IPS DF 19.7 (cell line): ENCODE measurements at regions not wholly inside any gene's neighbourhood (a gene's known extent, or its start where the extent isn't known, plus 50 kb on each side); places are given as distances from the start of the nearest gene placed in this dataset.

Experiments used
- DNase-seq: peaks from one replicate; pipeline ENCODE4 v3.0.0-alpha.2; 2013; ENCODE audit warnings: low read depth, low spot score

DNA sequence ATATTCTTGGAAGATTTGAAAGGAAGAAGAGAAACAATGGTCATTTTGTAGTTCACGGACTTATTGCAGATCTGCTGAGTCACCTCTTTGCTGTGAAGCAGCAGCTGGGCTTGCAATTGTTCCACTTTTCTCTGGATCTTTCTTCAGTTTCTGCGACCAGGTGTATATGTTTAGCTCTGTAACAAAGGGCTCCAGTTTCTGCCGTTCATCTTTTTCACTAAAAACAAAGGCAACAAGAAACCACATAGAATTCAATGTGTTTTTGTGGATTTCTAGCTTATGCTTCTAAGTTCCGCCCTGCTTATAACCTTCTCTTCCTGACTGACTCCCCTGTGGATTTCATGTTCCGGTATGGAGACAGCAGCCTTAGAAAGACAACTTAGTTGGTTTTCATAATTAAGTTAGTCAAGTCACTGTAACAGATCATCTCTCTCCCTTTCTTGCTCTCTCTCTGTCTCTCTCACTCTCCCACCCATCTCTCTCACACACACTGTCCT, 121.6 kb upstream of the EPHA5 start:
- no peak for DNase-seq

DNA sequence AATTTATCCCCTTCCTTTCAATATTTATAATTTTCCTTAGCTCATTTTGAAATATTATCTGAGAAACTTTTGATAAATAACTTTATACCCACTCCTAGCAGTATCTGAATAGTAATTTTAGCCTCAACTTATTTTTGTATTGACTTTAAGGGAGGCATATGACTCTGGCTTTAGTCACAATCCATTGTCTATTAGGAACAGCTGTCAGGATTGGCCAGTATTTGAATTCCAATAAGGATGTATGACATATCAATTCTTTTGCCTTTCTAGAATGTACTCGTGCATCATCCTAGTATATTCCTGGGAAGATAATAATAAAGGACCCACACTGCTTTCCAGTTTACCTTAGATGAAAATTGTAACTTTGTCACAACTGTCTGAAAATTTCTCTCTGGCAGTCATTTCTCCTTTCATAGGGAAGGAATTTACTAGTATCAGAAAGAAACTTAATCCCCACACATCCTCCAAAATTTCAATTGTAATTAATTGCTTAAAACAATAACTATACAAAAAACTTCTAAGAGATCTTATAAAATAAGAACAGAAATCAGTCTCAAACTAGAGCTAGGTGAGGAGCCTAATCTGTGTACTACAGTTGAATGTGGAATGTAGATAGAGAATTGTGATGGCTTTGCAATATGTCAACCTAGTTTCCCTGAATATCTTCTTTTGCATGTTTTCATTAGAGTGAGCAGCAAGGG, 121.0 kb upstream of the EPHA5 start:
- DNase-seq, result no peak

DNA sequence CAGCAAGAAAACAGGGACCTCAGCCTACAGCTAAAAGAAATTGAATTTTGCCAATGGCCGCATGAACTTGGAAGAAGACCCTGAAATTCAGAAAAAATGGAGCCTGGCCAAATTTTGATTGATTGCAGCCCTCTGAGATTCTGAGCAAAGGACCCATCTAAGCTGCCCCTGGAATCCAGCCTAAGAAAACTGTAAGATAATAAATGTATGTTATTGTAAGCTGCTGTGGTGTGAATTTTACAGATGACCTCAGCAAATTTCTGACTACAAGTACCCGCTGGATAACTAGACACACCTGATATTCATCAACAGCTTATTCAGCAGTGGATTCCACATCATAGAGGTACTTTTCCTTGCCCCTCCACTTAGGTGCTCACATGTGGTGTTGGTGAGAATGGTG, 119.5 kb upstream of the EPHA5 start:
- DNase-seq, result no peak

DNA sequence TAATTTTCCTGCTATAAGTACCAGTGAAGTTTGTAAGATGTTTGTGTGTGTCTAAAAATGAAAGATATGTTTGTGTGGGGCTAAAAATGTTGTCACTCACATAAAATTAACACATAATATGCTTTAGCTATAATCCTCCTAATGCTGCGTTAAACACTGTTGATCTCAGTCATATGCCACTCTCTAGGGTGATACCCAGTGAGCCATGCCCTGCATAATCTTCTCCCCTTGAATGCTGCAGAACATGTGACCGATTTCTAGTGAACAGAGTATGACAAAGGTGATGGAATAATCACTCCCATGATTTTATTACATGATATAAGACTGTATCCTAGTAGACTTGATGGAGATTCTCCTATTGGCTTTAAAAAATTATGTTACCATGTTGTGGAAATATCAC, 119.1 kb upstream of the EPHA5 start:
- DNase-seq, result no peak

DNA sequence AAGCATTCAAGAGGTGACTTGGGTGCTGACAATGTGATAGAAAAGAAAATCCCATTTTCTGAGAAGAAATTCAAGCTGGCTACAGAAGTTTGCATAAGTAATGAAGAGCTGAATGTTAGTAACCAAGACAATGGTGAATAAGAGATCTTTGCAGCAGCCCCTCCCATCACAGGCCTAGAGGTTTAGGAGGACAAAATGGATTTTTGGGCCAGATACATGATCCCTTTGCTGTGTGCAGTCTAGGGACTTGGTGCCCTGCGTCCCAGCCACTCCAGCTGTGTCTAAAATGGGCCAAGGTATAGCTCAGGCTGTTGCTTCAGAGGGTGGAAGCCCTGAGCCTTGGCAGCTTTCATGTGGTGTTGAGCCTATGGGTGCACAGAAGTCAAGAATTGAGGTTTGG, 107.0 kb upstream of the EPHA5 start:
- no peak for DNase-seq

DNA sequence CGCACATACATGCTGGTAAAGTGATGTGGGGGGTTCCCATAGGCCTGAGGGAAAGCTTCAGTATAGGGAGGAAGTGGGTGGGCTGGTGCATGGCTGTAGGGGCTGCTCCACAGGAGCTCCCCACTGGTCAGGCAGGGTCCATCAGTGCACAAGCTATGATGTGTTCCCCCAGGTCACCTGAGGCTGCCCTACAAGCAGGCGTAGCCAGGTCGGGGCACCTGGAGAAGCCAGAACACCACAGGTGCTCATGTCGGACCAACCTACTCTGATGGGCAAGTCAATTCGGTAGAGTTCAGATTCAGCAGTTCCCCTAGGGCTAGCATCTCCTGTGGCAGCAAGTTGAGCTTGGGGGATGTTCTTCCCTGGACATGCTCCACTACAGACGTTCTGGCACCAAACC, 103.3 kb upstream of the EPHA5 start:
- DNase-seq, result no peak

DNA sequence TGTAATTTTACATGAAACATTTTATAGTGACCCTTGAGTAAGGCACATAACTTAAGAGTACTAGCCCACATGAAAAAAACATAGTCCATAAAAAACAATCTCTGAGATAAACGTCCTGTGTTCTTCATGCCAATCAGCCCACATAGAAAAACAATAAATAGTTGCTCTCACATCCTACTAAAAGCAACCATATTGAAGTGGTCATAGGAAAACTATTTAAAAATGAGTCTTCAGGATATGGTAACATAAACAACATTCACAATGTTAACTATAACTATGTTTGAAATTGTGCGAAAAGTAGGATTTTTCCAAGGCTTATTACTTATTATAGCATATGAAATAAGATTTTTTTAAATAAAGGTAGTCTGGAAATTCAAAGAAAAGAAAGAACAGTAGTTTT, 77.1 kb upstream of the EPHA5 start:
- DNase-seq, result no peak

DNA sequence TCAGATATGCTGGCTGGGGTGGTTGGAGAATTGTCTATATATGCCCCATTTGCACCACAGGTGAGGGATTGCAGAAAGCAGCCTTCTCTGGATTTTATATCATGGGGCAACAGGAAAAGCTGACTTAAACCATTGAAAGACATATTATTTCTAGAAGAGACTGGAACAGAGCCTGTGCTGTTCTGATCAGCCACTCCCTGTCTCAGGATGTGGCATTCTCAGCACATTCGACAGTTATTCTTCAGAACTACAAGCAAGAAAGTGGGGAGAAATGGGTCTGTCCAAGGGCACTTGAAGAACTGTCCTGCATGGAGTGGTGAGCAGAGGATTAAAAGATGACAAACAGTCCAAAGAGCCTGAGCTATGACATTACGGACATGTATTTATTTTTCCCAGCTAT, 67.8 kb upstream of the EPHA5 start:
- DNase-seq, result no peak

DNA sequence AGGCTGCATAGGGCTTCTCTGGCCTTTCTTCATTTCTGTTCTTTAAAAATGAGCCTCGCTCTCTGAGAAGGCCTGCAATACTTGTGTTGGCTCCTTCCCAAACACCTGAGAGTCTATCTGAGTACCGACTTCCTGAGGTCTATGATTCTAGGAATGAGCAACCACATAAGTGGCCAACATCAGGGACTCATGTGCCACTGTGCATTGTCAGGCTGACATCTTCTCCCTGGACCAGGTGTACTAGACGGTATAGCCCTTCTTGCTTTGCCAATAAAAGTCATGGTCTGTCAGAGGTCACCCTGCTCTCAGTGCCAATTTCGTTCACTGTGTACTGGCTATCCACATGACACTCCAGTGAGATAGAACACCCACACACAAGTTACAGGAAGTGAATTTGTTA, 67.4 kb upstream of the EPHA5 start:
- no peak for DNase-seq

DNA sequence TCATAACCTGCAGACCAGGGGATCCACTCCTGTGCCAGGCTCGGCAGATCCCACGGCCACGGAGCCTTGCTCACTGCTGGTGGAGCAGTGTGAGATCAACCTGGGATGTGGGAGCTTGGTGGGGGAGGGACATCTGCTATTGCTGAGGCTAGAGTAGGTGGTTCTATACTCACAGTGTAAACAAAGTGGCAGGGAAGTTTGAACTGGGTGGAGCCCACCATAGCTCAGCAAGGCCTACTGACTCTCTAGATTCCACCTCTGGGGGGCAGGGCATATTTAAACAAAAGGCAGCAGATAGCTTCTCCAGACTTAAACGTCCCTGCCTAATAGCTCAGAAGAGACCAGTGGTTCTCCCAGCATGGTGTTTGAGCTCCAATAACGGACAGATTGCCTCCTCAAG, 54.7 kb upstream of the EPHA5 start:
- no peak for DNase-seq
